Astrocyte (in vitro differentiated cells and primary cell): ENCODE measurements at regions not wholly inside any gene's neighbourhood (a gene's known extent, or its start where the extent isn't known, plus 50 kb on each side); places are given as distances from the start of the nearest gene placed in this dataset.

Experiments used
- DNase-seq: peaks from one replicate; pipeline ENCODE4 v3.0.0-alpha.2; 2010; ENCODE audit warnings: low read depth
- FAIRE-seq: peaks from 2 replicates; lab custom pipeline; 2011; peaks lifted over from hg19 to GRCh38; lab: Jason Lieb, UNC
- H2AFZ ChIP-seq: 2 replicates; pipeline ENCODE4 v1.6.0; 2012; ENCODE audit warnings: low read depth, low read length, inconsistent platforms
- H3K27ac ChIP-seq: 2 replicates; pipeline ENCODE4 v1.5.1; 2011; ENCODE audit warnings: low read depth, low read length, inconsistent platforms
- H3K27me3 ChIP-seq: 2 replicates; pipeline ENCODE4 v1.6.0; 2011; ENCODE audit warnings: low read length, inconsistent platforms; ENCODE audit not compliant: insufficient read depth
- H3K36me3 ChIP-seq: 2 replicates; pipeline ENCODE4 v1.5.1; 2011; ENCODE audit warnings: low read length, inconsistent platforms; ENCODE audit not compliant: insufficient read depth
- H3K4me1 ChIP-seq: 2 replicates; pipeline ENCODE4 v1.5.1; 2011; ENCODE audit warnings: low read length, inconsistent platforms; ENCODE audit not compliant: insufficient read depth
- H3K4me2 ChIP-seq: 2 replicates; pipeline ENCODE4 v1.6.0; 2012; ENCODE audit warnings: low read length, inconsistent platforms
- H3K4me3 ChIP-seq: 2 replicates; pipeline ENCODE4 v1.5.1; 2011; ENCODE audit warnings: low read depth, mild to moderate bottlenecking, low read length, inconsistent platforms; ENCODE audit not compliant: insufficient read depth
- H3K79me2 ChIP-seq: 2 replicates; pipeline ENCODE4 v1.6.0; 2012; ENCODE audit warnings: mild to moderate bottlenecking, low read length, inconsistent platforms; ENCODE audit not compliant: insufficient read depth
- H3K9ac ChIP-seq: 2 replicates; pipeline ENCODE4 v1.6.0; 2012; ENCODE audit warnings: mild to moderate bottlenecking, low read length, inconsistent platforms
- H3K9me3 ChIP-seq: 2 replicates; pipeline ENCODE4 v1.5.1; 2012; ENCODE audit warnings: low read depth, mild to moderate bottlenecking, low read length, inconsistent platforms; ENCODE audit not compliant: insufficient read depth
- H4K20me1 ChIP-seq: 2 replicates; pipeline ENCODE4 v1.6.0; 2012; ENCODE audit warnings: low read length, inconsistent platforms; ENCODE audit not compliant: insufficient read depth
- H3K27ac Mint-ChIP-seq: one replicate; pipeline ENCODE4 v1.8.0; 2021; ENCODE audit warnings: mild to moderate bottlenecking, mixed read lengths; ENCODE audit not compliant: unreplicated experiment
- H3K27me3 Mint-ChIP-seq: one replicate; pipeline ENCODE4 v1.8.0; 2021; ENCODE audit warnings: low read depth, mixed read lengths; ENCODE audit not compliant: unreplicated experiment
- H3K36me3 Mint-ChIP-seq: one replicate; pipeline ENCODE4 v1.8.0; 2021; ENCODE audit warnings: low read depth, mixed read lengths; ENCODE audit not compliant: unreplicated experiment
- H3K4me1 Mint-ChIP-seq: one replicate; pipeline ENCODE4 v1.8.0; 2021; ENCODE audit warnings: low read depth, mixed read lengths; ENCODE audit not compliant: unreplicated experiment
- H3K4me3 Mint-ChIP-seq: one replicate; pipeline ENCODE4 v1.8.0; 2021; ENCODE audit warnings: mild to moderate bottlenecking, moderate library complexity, mixed read lengths; ENCODE audit not compliant: unreplicated experiment
- H3K9me3 Mint-ChIP-seq: one replicate; pipeline ENCODE4 v1.8.0; 2021; ENCODE audit warnings: mild to moderate bottlenecking, mixed read lengths; ENCODE audit not compliant: unreplicated experiment
- EZH2 ChIP-seq: IDR thresholded peaks from 2 replicates; pipeline ENCODE4 v1.6.1; 2012; ENCODE audit warnings: mild to moderate bottlenecking, low read length, inconsistent platforms; ENCODE audit not compliant: insufficient read depth
- TF ChIP-seq, protein P1 (sequence below): IDR thresholded peaks from 2 replicates; pipeline ENCODE4 v1.5.1; 2011; ENCODE audit warnings: low read depth, mild to moderate bottlenecking, inconsistent platforms, low read length, moderate library complexity; ENCODE audit not compliant: insufficient read depth

- no peak overlapping the region for H3K4me3 Mint-ChIP-seq
Observed at GRCh38 chr11:107151579-107151978, 133.3 kb upstream of the GUCY1A2 start.

DNA sequence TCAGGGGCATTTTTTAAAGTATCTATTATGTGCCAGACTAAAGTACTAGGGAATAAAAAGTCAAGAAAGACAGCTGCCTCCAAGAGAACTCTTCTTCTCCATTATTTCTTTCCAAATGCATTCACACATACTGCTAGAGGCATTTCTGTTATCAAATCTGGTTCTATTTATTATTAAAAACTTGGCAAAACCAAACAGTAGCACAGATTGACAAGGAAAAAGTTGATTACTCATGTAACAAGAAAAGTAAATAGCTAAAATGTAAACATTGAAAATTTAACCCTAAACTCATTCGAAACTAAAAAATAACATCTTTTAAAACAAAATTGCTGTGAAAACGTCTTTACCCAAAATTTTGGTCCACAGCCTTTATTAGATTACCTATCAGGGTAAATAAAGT lies 132.9 kb upstream of the GUCY1A2 start:
- H3K36me3 Mint-ChIP-seq, result no peaks in the 10 kb centered on the region
- no peaks in the 10 kb centered on the region for H3K27me3 ChIP-seq
- H3K4me2 ChIP-seq, result no peak overlapping the region
- no peaks in the 10 kb centered on the region for H3K36me3 ChIP-seq
- no peaks in the 10 kb centered on the region for H3K9me3 ChIP-seq
- H3K9ac ChIP-seq, result no peak overlapping the region
- no peaks in the 10 kb centered on the region for H3K27me3 Mint-ChIP-seq
- no peak for TF ChIP-seq EZH2
- TF ChIP-seq, protein P1, sequence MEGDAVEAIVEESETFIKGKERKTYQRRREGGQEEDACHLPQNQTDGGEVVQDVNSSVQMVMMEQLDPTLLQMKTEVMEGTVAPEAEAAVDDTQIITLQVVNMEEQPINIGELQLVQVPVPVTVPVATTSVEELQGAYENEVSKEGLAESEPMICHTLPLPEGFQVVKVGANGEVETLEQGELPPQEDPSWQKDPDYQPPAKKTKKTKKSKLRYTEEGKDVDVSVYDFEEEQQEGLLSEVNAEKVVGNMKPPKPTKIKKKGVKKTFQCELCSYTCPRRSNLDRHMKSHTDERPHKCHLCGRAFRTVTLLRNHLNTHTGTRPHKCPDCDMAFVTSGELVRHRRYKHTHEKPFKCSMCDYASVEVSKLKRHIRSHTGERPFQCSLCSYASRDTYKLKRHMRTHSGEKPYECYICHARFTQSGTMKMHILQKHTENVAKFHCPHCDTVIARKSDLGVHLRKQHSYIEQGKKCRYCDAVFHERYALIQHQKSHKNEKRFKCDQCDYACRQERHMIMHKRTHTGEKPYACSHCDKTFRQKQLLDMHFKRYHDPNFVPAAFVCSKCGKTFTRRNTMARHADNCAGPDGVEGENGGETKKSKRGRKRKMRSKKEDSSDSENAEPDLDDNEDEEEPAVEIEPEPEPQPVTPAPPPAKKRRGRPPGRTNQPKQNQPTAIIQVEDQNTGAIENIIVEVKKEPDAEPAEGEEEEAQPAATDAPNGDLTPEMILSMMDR, result no peak
- H3K27ac Mint-ChIP-seq, result no peak overlapping the region
- no peaks in the 10 kb centered on the region for H3K4me1 ChIP-seq
- no peak overlapping the region for H3K4me3 Mint-ChIP-seq
- no peak overlapping the region for H3K27ac ChIP-seq
- no peak overlapping the region for H2AFZ ChIP-seq
- H3K4me1 Mint-ChIP-seq, result no peaks in the 10 kb centered on the region
- FAIRE-seq (no peak), DNase-seq (no peak)
- H4K20me1 ChIP-seq, result no peaks in the 10 kb centered on the region
- no peaks in the 10 kb centered on the region for H3K9me3 Mint-ChIP-seq
- no peak overlapping the region for H3K4me3 ChIP-seq
- no peaks in the 10 kb centered on the region for H3K79me2 ChIP-seq

More at GRCh38 chr11:107151579-107151978, 133.3 kb upstream of the GUCY1A2 start:
- no peak overlapping the region for H3K4me2 ChIP-seq
- Mint-ChIP-seq H3K4me1 (no peaks in the 10 kb centered on the region), H3K27me3 (no peaks in the 10 kb centered on the region), H3K27ac (no peak overlapping the region), H3K9me3 (no peaks in the 10 kb centered on the region), H3K36me3 (no peaks in the 10 kb centered on the region)
- no peak for DNase-seq
- no peak for FAIRE-seq
- H4K20me1 ChIP-seq, result no peaks in the 10 kb centered on the region
- H3K79me2 ChIP-seq, result no peaks in the 10 kb centered on the region
- H3K27ac ChIP-seq, result no peak overlapping the region
- no peaks in the 10 kb centered on the region for H3K4me1 ChIP-seq
- no peaks in the 10 kb centered on the region for H3K9me3 ChIP-seq
- H3K4me3 ChIP-seq, result no peak overlapping the region
- H3K9ac ChIP-seq, result no peak overlapping the region
- no peak for TF ChIP-seq EZH2
- TF ChIP-seq, protein P1, result no peak
- no peaks in the 10 kb centered on the region for H3K27me3 ChIP-seq
- no peak overlapping the region for H2AFZ ChIP-seq
- H3K36me3 ChIP-seq, result no peaks in the 10 kb centered on the region

- DNase-seq (no peak), FAIRE-seq (no peak)
- Histone ChIP-seq H4K20me1 (no peaks in the 10 kb centered on the region), H3K4me2 (no peak overlapping the region), H3K4me1 (no peaks in the 10 kb centered on the region), H3K4me3 (no peak overlapping the region), H3K27me3 (no peaks in the 10 kb centered on the region), H3K9ac (no peak overlapping the region), H2AFZ (no peak overlapping the region), H3K27ac (no peak overlapping the region), H3K9me3 (no peaks in the 10 kb centered on the region), H3K36me3 (no peaks in the 10 kb centered on the region), H3K79me2 (no peaks in the 10 kb centered on the region)
- Mint-ChIP-seq H3K9me3 (no peaks in the 10 kb centered on the region), H3K36me3 (no peaks in the 10 kb centered on the region), H3K4me3 (no peak overlapping the region), H3K27me3 (peaks cover 5% of the 10 kb centered on the region), H3K4me1 (peaks cover 4% of the 10 kb centered on the region), H3K27ac (no peak overlapping the region)
- no peak for TF ChIP-seq EZH2
- TF ChIP-seq, protein P1, result no peak
Observed at GRCh38 chr11:107140983-107141382, 122.7 kb upstream of the GUCY1A2 start.
